ENCODE measurements at regions not wholly inside any gene's neighbourhood (a gene's known extent, or its start where the extent isn't known, plus 50 kb on each side); places are given as distances from the start of the nearest gene placed in this dataset.

DNA sequence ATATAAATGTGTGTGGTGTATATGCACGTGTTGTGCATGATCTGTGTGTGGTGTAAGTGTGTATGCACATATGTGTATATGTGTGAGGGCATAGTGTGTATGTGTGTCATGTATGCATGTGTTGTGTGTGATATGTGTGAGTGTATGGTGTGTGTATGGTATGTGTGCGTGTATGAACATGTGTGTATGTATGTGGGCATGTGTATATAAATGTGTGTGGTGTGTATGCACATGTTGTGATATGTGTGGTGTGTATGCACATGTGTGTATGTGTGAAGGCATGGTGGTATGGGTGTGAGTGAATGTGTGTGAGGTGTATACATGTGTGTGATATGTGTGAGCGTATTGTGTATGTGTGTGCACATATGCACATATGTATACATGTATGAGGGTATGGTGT, 198.7 kb downstream of the RBFOX3 start:
- TF ChIP-seq, protein P1, sequence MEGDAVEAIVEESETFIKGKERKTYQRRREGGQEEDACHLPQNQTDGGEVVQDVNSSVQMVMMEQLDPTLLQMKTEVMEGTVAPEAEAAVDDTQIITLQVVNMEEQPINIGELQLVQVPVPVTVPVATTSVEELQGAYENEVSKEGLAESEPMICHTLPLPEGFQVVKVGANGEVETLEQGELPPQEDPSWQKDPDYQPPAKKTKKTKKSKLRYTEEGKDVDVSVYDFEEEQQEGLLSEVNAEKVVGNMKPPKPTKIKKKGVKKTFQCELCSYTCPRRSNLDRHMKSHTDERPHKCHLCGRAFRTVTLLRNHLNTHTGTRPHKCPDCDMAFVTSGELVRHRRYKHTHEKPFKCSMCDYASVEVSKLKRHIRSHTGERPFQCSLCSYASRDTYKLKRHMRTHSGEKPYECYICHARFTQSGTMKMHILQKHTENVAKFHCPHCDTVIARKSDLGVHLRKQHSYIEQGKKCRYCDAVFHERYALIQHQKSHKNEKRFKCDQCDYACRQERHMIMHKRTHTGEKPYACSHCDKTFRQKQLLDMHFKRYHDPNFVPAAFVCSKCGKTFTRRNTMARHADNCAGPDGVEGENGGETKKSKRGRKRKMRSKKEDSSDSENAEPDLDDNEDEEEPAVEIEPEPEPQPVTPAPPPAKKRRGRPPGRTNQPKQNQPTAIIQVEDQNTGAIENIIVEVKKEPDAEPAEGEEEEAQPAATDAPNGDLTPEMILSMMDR (IDR thresholded peaks at IDR 0.05; ENCODE audit: extremely low read depth in 1 of 2, insufficient read depth in 1 of 2, low read depth in 1 of 2, low read length in 2 of 2) = no peak
- TF ChIP-seq MAX (IDR thresholded peaks at IDR 0.05; ENCODE audit: insufficient read depth, insufficient read length) (peak; percentile 19), POLR2AphosphoS5 (IDR thresholded peaks at IDR 0.05; ENCODE audit: insufficient read depth, low read depth, low read length) (no peak), FOS (IDR thresholded peaks at IDR 0.05; ENCODE audit: borderline replicate concordance, insufficient read depth, low read length) (no peak), JUN (IDR thresholded peaks at IDR 0.05; ENCODE audit: borderline replicate concordance, insufficient read depth, insufficient read length, low read depth) (no peak), POLR2A (IDR thresholded peaks at IDR 0.05; ENCODE audit: low read depth, low read length) (no peak), EZH2 (IDR thresholded peaks at IDR 0.05; ENCODE audit: borderline replicate concordance, low read depth, low read length, severe bottlenecking) (no peak), MYC (IDR thresholded peaks at IDR 0.05; ENCODE audit: low read depth, low read length) (no peak)
